Fibroblast of the aortic adventitia (primary cell): ENCODE measurements at regions not wholly inside any gene's neighbourhood (a gene's known extent, or its start where the extent isn't known, plus 50 kb on each side); places are given as distances from the start of the nearest gene placed in this dataset.

ENCODE experiments used
- DNase-seq: peaks from one replicate; pipeline ENCODE4 v3.0.0-alpha.2; 2010; ENCODE audit warnings: low read depth
- H3K4me3 ChIP-seq: 2 replicates; pipeline ENCODE4 v1.5.1; 2011; ENCODE audit warnings: low read depth, mild to moderate bottlenecking, control low read depth, low read length, moderate library complexity
- TF ChIP-seq, protein P1 (sequence below): IDR thresholded peaks from 2 replicates; pipeline ENCODE4 v1.5.1; 2011; ENCODE audit warnings: mild to moderate bottlenecking, low read length, control low read depth, inconsistent platforms; ENCODE audit not compliant: insufficient read depth

GRCh38 chr11:134527382-134528243 is 115.6 kb upstream of the B3GAT1 start:
- H3K4me3 ChIP-seq = no peak overlapping the region
- no peak for DNase-seq
- TF ChIP-seq, protein P1, sequence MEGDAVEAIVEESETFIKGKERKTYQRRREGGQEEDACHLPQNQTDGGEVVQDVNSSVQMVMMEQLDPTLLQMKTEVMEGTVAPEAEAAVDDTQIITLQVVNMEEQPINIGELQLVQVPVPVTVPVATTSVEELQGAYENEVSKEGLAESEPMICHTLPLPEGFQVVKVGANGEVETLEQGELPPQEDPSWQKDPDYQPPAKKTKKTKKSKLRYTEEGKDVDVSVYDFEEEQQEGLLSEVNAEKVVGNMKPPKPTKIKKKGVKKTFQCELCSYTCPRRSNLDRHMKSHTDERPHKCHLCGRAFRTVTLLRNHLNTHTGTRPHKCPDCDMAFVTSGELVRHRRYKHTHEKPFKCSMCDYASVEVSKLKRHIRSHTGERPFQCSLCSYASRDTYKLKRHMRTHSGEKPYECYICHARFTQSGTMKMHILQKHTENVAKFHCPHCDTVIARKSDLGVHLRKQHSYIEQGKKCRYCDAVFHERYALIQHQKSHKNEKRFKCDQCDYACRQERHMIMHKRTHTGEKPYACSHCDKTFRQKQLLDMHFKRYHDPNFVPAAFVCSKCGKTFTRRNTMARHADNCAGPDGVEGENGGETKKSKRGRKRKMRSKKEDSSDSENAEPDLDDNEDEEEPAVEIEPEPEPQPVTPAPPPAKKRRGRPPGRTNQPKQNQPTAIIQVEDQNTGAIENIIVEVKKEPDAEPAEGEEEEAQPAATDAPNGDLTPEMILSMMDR = no peak

- no peak for DNase-seq
- TF ChIP-seq, protein P1 = no peak
- no peak overlapping the region for H3K4me3 ChIP-seq
Observed at GRCh38 chr11:134524896-134525845, 113.1 kb upstream of the B3GAT1 start.

DNA sequence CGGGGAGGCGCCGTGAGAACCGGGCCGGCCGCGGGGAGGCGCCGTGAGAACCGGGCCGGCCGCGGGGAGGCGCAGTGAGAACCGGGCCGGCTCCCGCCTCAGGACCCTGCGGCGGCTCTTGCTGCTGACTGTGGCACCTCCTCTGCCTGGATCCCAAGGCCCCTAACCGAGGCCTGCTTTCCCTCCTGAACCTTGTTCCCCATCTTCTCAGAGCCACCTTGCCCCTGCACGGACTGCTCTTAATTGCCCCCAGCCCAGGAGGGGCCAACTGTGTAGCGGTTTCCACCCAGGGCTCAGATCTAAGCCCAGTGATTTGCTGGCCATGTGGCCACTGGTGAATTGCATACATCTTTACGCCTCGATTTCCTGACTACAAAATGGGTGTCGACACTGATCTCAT is 112.2 kb upstream of the B3GAT1 start:
- TF ChIP-seq, protein P1 = no peak
- no peak overlapping the region for H3K4me3 ChIP-seq
- no peak for DNase-seq

DNA sequence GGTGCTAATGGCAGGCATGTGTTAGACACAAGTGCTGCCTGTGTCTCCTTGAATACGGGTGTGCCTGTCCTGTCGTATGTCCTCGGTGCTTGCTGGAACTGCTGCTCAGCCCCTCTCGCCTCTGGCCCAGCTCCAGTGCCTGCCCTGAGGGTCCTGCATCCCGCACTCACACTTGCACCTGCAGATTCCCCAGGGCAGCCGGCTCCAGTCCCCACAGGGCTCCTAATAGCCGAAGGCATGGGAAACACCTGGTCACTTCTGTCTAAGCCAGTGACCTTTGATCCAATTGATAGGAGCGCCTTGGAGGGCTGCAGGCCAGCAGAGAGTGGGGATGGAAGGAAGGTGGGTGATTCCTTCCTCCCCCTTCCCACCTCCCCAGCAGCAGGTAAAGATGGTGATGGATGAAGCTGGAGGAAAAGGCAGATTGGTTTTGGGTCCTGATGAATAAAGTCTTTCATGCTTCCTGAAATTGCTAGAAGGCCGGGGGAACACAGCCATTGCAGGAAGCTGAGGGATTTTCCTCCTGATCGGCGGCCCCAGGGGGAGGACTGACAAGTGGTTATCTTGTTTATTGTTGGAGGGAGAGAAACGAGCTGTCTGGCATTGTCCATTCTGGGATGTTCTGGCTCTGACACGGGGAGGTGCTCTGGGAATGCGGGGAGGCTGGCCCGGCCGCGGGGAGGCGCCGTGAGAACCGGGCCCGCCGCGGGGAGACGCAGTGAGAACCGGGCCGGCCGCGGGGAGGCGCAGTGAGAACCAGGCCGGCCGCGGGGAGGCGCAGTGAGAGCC is 110.9 kb upstream of the B3GAT1 start:
- no peak for DNase-seq
- TF ChIP-seq, protein P1 = no peak
- H3K4me3 ChIP-seq = no peak overlapping the region

DNA sequence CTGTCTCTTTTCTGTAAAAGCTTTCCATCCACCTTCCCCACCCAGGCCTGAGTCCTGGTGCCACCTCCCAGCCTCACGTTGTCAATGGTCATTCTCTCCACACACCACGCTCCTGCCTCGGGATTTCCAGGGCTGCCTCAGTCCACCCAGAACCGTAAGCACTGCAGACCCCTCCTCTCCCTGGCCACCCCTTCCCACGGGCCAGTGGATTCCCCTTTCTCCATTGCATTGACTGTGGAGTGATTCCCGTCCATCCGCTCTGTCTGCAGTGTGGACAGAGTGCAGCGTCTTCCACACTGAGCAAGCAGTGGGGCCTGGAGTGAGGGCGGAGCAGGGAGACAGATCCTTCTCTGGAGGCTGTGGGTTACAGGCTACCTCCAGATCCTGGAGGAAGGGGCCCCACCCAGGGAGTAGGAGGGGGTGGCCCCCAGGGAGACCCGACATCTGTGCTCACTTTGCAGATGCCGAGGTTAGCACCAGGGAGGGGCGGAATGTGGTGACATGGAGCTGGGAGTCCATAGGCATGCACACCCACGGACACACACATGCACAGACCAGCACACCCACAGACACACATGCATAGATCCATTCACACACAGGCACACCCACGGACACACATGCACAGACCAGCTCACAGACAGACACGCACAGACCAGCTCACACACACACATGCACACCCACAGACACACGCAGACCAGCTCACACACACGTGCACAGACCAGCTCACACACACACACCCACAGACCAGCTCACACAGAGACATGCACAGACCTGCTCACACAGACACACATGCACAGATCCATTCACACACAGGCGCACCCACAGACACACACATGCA is 109.6 kb upstream of the B3GAT1 start:
- no peak for DNase-seq
- no peak overlapping the region for H3K4me3 ChIP-seq
- TF ChIP-seq, protein P1 = no peak
